ENCODE measurements at regions not wholly inside any gene's neighbourhood (a gene's known extent, or its start where the extent isn't known, plus 50 kb on each side); places are given as distances from the start of the nearest gene placed in this dataset.

DNA sequence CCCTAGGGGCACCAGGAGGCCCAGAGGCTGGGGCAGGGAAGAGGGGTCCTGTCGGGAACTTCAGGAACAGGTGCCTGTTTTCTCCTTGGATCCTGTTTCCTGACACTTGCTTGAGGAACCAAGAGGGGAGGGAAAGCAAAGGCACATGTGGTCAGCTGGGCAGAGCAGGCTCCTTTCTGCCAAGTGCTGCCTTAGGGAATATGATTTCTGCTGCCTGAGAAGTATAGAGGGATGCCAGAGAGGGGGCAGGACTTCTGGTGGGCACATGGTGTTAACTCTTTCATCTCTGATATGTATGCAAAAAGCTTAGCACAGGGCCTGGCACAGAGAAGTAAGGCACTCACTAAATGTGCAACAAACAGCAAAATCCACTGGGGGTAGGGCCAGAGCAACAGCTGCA lies 51.2 kb upstream of the PJA1 start:
- Histone ChIP-seq H3K4me3 (ENCODE audit: low read length) (no peak overlapping the region), H3K27ac (ENCODE audit: low read length) (no peak overlapping the region), H3K4me2 (ENCODE audit: low read depth, low read length, poor library complexity, severe bottlenecking) (no peak overlapping the region), H3K4me1 (ENCODE audit: low read length) (no peaks in the 10 kb centered on the region), H2AFZ (ENCODE audit: low read length) (no peak overlapping the region), H3K36me3 (ENCODE audit: insufficient read depth, low read length) (no peaks in the 10 kb centered on the region), H3K9ac (ENCODE audit: low read length) (no peak overlapping the region), H3K79me2 (ENCODE audit: low read length) (no peaks in the 10 kb centered on the region), H3K9me3 (ENCODE audit: low read length) (no peaks in the 10 kb centered on the region), H3K9me2 (replicated peaks; ENCODE audit: insufficient read depth, low read length) (no peaks in the 10 kb centered on the region), H4K20me1 (ENCODE audit: insufficient read depth, low read depth, low read length) (no peaks in the 10 kb centered on the region), H3K27me3 (ENCODE audit: low read length) (no peaks in the 10 kb centered on the region)
- DNase-seq: no peak

- no peak for DNase-seq
- Histone ChIP-seq H3K9ac (ENCODE audit: low read length) (no peak overlapping the region), H3K79me2 (ENCODE audit: low read length) (no peaks in the 10 kb centered on the region), H3K4me2 (ENCODE audit: low read depth, low read length, poor library complexity, severe bottlenecking) (no peak overlapping the region), H3K4me1 (ENCODE audit: low read length) (no peaks in the 10 kb centered on the region), H3K4me3 (ENCODE audit: low read length) (no peak overlapping the region), H3K9me2 (replicated peaks; ENCODE audit: insufficient read depth, low read length) (no peaks in the 10 kb centered on the region), H4K20me1 (ENCODE audit: insufficient read depth, low read depth, low read length) (no peaks in the 10 kb centered on the region), H2AFZ (ENCODE audit: low read length) (no peak overlapping the region), H3K27ac (ENCODE audit: low read length) (no peak overlapping the region), H3K27me3 (ENCODE audit: low read length) (no peaks in the 10 kb centered on the region), H3K9me3 (ENCODE audit: low read length) (no peaks in the 10 kb centered on the region), H3K36me3 (ENCODE audit: insufficient read depth, low read length) (no peaks in the 10 kb centered on the region)
These were observed 50.1 kb upstream of the PJA1 start for GRCh38 chrX:69215161-69215875.
